Nucleus accumbens (tissue), 56 donors: ENCODE measurements at regions not wholly inside any gene's neighbourhood (a gene's known extent, or its start where the extent isn't known, plus 50 kb on each side); places are given as distances from the start of the nearest gene placed in this dataset.
"Not testable (repeated sequence)": the region's sequence is repeated elsewhere in the genome, so short reads cannot be mapped to it uniquely, and the experiment has no call there.

Source experiments
- DNase-seq, 56 donors: peaks; one replicate each; lab custom pipeline; 2025; lab: John Stamatoyannopoulos, UW

DNA sequence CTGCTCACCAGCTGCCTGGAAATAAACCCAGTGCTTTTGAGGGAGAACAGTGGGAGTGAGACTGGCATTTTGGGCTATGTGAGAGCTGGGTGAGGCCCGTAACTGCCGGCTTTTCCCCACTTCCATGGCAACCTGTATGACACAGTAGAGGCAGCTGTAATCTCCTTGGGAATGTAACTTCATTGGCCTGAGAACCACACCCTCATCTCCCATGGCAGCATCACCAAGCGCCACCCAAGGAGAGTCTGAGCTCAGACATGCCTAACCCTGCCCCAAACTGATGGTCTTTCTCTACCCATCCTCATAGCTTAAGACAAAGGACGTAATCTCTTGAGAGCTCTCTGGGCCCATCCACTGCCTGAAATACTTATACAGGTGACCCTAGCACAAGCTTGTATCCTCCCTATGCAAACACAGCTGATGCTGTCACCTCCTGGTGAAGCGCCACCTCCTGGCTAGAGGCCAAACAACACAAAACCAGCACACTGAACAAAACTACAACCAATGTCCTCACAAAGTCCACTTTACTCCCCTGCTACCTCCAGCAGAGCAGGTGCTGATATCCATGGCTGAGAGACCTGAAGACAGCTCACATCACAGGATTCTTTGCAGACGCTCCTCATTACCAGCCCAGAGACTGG lies 763.4 kb upstream of the NRXN1 start:
- DNase-seq = no peak

DNA sequence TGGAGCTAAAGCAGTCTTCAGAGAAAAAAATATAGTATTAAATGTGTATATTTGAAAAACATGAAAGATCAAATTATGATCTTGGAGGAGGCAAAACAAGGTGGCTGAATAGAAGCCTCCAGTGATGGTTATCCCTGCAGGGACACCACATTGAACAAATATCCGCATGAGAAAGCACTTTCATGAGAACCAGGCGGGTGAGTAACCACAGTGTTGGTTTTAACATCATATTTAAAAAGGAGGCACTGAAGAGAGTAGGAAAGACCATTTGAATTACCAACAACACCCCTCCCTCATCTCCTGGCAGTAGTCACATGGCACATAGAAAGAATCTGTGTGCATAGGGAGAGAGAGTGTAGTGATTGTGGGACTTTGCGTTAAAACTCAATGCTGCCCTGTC lies 759.6 kb upstream of the NRXN1 start:
- DNase-seq = no peak

DNA sequence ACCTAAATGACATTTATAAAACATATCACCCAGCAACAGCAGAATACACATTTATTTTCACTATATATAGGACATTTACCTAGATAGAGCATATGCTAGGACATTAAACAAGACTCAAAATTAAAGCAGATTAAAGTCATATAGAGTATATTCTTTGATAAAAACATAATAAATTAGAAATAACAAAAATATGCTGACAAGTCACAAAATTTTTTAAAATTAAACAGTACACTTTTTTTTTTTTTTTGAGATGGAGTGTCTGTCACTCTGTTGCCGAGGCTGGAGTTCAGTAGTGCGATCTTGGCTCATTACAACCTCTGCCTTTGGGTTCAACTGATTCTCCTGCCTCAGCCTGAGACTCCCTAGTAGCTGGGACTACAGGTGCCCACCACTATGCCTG lies 758.9 kb upstream of the NRXN1 start:
- DNase-seq = no peak

DNA sequence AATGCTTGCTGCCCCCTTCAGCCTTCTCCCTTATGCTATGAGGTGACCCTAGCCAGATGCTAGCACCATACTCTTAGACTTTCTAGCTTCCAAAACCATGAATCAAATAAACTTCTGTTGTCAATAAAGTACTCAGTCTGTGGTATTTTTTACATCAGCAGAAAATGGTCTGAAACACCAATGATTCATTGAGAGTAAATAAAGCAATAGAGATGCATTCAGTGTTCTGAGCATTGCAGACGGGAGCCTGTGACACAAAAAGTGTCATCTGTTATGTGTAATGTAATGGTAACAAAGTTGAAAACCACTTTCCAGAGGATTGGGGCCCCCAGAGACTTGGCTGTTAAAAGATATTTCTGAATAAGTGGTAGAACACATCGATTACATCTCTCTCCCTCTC lies 758.0 kb upstream of the NRXN1 start:
- DNase-seq = no peak

DNA sequence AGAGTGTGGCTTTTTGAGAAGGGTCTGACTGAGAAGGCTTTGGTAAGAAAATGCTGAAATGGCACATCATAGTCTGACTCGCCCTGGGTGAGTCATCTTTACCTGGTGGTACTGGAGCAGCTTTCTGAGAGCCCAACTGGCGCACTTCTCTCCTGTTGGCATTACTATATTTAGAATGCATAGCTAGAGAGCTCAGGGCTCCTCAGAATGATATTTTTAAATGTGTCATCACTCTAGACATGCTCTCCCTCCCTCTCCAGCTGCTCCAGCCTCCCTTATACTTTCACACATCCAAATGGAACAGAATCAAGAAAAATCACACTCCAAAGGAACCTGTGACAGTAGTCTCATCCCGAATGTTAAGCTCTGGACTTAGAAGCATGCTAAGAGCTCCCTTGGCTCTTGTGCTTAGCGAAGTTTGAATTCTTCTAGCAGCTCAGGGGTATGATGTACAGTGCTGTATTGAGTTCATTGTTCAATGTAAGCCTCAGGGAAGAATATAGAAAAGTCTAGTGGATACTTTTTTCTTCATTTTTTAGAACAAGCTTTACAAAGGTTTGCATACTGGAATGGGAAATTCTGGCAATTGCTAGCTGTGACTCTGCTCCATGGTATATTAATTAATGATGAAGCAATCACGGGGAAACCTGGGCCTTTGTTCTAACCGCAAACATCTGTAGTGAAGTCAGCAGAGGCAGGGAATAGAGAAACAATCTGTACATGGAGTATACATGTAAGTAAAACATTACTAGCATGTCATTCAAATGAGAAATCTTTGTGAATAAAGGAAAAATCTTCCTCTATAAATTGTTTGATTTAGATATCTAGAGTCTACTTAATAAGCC lies 751.2 kb upstream of the NRXN1 start:
- DNase-seq = peak in 15 of 56 donors; percentile 3 to 62 (median 19)

DNA sequence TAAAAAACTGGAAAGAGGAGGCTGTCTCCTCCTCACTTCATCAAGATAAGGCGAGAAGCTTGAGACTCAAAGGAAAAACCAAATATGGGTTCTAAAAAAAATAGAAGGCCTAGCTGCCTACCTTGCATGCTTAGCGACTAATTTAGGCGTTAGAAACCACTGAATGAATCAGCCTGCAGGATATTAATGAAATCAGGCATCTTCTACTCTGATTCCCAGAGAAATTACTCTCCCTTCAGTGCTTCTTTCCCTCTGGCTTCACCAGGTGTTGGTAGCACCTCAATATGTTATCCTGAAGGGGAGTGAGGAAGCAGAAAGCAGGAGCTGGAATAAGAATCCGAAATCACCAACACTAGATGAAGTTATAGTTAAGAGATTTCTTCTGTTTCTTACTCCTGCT lies 749.8 kb upstream of the NRXN1 start:
- no peak for DNase-seq

DNA sequence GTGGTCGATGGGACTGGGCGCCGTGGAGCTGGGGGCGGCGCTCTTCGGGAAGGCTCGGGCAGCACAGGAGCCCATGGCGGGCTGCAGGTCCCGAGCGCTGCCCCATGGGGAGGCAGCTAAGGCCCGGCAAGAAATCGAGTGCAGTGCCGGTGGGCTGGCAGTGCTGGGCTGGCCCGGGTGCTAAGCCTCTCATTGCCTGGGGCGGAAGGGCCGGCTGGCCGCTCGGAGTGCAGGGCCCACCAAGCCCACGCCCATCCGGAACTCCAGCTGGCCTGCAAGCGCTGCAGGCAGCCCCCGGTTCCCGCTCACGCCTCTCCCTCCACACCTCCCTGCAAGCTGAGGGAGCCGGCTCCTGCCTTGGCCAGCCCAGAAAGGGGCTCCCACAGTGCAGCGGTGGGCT lies 748.4 kb upstream of the NRXN1 start:
- no peak for DNase-seq

DNA sequence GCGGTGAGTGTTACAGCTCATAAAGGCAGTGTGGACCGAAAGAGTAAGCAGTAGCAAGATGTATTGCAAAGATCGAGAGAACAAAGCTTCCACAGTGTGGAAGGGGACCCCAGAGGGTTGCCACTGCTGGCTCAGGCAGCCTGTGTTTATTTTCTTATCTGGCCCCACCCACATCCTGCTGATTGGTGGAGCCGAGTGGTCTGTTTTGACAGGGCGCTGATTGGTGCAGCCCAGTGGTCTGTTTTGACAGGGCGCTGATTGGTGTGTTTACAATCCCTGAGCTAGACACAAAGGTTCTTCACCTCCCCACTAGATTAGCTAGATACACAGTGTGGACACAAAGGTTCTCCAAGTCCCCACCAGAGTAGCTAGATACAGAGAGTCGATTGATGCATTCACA lies 747.8 kb upstream of the NRXN1 start:
- DNase-seq = not testable (repeated sequence)

DNA sequence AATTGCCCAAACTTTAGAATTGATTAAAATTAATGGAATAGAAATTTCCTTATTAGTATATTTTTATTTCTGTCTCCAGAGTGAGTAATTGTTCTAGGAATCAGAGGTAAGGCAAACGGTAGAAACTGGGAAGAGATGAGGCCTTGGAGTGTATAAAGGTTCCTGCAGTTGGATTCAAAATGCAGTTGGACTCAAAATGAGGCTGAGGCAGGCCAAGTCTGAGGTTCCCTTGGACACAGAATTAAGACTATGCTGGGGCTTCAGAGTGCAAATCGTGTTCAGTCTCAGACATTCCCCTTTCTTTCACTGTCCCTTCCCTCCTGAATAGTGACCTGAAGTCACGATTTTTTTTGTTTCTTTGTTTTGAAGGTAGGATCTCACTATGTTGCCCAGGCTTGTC lies 746.9 kb upstream of the NRXN1 start:
- no peak for DNase-seq

DNA sequence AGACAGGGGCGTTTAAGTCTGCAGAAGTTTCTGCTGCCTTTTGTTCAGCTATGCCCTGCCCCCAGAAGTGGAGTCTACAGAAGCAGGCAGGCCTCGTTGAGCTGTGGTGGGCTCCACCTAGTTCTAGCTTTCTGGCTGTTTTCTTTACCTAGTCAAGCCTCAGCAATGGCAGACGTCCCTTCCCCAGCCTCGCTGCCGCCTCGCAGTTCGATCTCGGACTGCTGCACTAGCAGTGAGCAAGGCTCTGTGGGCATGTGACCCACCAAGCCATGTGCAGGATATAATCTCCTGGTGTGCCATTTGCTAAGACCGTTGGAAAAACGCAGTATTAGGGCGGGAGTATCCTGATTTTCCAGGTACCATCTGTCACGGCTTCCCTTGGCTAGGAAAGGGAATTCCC lies 742.7 kb upstream of the NRXN1 start:
- DNase-seq = not testable (repeated sequence)

DNA sequence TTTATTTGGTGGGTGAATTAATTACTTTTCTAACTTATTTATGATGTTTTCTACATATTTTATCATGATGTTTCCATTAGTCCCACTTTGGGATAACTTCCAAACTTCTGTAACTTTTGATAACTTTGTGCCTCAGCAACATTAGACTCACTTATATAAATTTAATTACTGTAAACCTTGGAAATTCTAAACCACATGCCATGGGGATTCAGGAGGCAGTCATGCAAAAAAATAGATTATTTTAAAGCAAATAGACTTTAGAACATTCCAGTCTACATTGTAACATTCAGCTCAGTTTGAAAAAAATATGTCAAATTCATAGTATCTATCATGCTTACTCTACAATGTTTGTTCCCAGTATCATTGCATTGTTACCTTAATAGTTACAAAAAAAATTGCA lies 728.5 kb upstream of the NRXN1 start:
- DNase-seq = no peak

DNA sequence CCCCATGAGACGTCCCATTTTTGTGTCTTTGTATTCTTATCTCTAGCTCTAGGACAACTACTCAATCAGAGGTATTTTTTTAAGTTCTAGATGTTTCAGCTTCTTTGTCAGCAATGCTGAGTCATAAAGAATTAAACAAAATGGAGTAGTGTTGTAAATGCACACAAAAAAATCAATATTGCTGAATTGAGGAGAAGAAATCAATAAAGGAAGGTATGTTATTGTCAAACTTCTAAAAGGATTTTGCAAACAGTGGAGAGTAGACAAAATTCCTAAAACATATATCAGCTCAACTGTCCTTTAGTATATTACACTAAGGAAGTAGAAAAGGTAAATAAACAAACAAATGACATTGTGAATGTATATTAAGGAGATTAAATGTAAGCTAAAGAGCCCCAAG lies 726.1 kb upstream of the NRXN1 start:
- no peak for DNase-seq

DNA sequence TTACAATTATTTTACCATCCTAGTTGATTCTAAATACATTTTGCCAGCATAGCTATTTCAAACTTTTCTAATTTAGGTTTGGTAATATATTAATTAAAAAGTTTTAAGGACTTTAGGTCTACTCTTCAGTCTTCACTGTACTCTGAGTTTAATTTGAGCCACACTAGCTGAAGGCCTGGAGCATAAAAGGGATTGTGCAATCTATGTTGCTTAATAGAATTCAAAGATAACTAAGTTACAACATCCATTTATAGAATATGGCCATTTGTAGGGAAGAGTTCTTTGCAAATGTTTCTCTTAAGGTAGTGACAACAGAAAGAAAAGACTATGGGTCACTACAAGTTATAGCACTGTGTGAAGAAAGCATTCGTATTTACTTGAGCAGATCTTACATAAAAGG lies 702.2 kb upstream of the NRXN1 start:
- no peak for DNase-seq

DNA sequence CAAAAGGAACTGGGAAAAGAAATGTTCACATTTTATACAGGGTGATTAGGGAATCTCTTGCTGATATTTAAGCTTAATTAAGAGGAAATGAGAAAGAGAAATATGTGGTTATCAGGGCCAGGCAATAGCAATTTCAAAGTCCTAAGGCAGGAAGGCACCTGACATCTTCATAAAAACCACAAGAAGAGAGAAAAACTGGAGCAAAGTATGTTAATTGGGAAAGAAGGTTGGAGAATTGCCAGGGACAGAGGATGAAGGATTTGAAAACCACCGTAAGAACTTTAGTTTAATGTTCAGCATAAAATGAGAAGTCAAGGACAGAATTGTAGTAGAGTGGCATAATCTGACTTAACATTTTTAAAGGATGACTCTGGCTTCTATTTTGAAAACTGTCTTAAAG lies 691.8 kb upstream of the NRXN1 start:
- no peak for DNase-seq

DNA sequence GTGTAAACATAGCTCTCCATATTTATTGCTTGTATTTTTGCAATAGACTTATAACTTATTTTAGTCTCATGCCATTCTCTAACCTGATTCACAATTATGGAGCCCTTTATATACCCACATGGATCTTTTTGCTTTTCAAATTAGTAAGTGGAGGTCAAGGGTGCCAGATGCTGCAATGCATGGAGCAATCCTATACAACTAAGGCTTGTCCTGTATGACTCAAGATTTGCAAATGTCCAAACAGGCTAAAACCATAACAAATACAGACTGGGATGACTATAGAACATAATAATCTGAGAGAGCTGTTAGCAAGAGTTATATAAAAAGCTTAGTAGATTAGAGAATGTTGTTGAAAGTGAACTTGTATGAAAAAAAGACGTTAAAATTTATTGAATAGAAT lies 690.4 kb upstream of the NRXN1 start:
- DNase-seq = no peak

DNA sequence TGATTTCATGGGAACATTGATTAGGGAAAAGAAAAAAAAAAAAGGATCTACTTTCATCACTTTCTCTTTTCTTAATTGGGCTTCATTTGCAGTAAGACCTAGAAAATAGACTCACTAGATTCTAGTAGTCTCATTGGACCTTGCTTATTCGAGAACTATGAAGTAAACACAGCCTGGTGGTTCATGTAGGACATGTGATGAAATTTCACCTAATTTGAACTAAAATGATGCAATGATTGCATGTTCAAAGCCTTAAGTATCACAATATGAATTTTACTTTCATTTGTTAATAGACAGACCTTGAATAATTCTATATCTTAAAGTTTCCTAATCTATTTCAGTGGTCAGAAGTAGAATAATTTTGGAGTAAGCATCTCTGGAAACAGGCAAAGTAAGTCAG lies 688.9 kb upstream of the NRXN1 start:
- no peak for DNase-seq

DNA sequence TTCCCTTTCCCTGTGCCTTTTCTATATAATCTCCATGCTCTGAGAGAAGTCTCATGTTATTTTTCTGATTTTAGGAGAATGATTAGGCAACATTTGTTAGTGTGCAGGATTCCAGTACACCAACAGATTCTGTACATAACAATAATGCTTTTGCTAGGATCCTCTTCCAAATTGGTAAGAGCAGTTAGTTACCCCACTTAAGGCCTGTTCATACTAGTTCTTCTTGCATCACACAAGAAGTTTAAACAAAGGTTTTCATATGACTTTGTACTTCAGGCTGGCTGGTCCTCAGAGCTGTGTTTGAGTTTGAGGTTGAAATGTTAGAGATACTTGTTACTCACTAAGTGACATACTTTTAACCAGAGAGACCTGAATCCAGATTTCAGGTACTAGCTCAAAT lies 686.9 kb upstream of the NRXN1 start:
- no peak for DNase-seq

DNA sequence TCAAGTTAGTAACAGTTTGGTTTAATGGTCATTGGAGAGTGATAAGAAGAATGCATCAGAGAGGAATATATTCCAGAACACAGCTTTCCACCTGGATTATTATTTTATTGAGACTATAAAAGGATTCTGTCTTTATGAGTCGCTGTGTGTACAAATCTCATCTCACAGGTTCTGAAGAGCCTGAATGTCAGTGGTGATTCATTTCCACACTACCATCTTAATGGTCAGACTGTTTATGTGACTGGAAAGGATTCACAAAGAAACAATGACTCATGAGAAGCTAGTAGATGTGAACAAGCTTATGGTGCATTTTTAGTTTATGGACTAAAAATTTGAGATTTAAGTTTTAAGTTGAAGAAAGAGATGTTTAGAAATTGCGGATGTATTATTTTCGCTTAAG lies 685.4 kb upstream of the NRXN1 start:
- DNase-seq = no peak

DNA sequence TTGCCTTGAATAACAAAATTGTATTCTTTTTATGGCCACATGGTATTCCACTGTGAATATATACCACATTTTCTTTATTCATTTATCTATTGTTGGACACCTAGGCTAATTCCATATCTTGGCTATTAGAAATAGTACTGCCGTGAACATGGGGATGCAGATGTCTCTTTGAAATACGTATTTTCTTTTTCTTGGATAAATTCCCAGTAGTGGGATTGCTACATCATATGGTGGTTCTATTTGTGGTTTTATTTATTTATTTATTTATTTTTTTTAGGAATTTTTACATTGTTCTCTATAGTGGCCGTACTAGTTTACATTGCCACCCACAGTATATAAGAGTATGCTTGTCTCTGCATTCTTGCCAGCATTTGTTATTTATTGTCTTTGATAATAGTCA lies 679.8 kb upstream of the NRXN1 start:
- no peak for DNase-seq

DNA sequence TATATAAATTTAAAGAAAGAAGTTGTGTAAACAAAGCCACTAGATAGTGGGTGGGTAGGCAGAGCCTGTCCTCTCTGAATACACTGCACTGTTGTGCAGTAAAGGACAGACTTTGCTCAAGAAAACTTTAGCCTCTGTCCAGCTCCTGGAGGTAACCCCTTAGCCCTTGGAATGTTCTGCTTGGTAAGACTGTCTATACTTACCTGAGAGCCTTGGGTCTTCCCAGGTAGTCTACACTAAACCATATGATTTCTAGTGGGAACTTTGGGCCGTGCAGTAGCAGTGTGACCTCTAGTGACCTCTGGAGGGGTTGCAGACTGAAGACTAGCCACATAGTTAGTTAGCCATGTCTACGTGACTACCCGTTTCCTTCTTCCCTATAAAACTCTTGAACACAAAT lies 678.3 kb upstream of the NRXN1 start:
- no peak for DNase-seq

DNA sequence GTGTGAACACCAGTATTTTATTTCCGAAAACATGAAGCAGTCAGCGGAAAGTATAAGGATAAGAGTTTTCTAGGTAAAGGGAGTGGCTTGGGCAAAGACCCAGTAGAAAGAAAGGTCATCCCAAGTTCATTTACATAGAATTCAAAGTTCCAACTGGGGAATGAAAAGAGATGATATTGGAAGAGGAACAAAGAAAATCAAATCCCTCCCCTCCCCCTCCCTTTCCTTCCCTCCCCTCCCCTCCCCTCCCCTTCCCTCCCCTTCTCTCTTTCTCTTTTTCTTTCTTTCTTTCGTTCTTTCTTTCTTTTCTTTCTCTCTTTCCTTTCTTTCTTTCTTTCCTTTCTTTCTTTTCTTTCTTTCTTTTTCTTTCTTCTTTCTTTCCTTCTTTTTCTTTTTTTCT lies 675.7 kb upstream of the NRXN1 start:
- no peak for DNase-seq

DNA sequence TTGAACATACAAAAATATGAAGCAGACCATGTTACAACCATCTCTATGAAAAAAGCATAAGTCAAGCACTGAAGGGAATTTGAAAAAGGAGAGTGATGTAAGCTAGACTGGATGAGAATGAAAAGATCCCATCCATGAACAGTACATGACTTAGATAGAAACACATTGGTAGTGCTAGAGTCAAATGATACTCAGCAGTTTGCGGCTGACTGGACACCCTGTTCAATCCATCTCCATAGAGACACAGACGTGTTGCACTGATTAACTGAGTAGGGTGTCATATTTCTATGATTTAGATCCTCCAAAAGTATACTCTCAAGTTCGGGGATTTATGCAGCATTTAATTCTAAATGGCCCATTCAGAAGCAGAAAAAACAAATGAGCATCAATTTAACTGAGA lies 674.3 kb upstream of the NRXN1 start:
- DNase-seq = no peak

DNA sequence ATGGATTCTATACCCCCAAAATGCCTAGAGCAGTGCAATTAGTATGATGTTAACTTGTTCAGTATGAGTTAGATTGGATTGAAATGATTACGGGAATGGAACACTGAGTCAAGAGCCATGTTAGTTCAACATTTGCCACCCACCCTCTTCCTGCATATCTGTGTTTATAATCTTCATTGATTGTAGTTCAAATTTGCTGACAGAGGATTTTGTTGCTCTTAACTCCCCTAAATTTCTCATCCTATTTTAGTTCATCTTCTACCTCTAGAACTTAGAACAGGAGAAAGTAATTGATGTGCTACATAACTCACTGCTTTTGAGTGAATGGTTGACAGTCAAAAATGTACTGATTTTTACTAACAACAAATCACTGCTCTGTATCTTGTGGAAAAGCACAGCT lies 673.5 kb upstream of the NRXN1 start:
- DNase-seq = no peak
